ENCODE measurements at regions not wholly inside any gene's neighbourhood (a gene's known extent, or its start where the extent isn't known, plus 50 kb on each side); places are given as distances from the start of the nearest gene placed in this dataset.

GRCh38 chr1:81374481-81374880 is 426.3 kb upstream of the ADGRL2 start:
- TF ChIP-seq CTCF (CRISPR knock-in tag; IDR thresholded peaks at IDR 0.05) (no peak), HDAC2 (CRISPR knock-in tag; IDR thresholded peaks at IDR 0.05) (no peak), ETV6 (CRISPR knock-in tag; conservative IDR thresholded peaks at IDR 0.05) (no peak)

Data from HepG2 (cell line).